ENCODE measurements at regions not wholly inside any gene's neighbourhood (a gene's known extent, or its start where the extent isn't known, plus 50 kb on each side); places are given as distances from the start of the nearest gene placed in this dataset.

GRCh38 chr9:84170521-84171141 lies 169.9 kb downstream of the SLC28A3 start:
- no peaks in the 10 kb centered on the region for H3K36me3 Mint-ChIP-seq (ENCODE audit: low read depth)
- DNase-seq: peak; percentile 68
- Histone ChIP-seq H3K27me3 (ENCODE audit: control insufficient read depth, insufficient read depth, low read length, poor library complexity, severe bottlenecking) (peaks cover 63% of the 10 kb centered on the region), H3K27ac (ENCODE audit: low read depth, low read length) (no peak overlapping the region), H3K4me1 (ENCODE audit: control insufficient read depth, insufficient read depth, low read length) (peaks cover 3% of the 10 kb centered on the region), H3K9ac (ENCODE audit: extremely low read depth, low read length, poor library complexity, severe bottlenecking) (no peak overlapping the region), H3K36me3 (ENCODE audit: control insufficient read depth, insufficient read depth, low read length) (no peaks in the 10 kb centered on the region), H3K9me3 (ENCODE audit: control insufficient read depth, low read length) (no peaks in the 10 kb centered on the region), H3K4me3 (ENCODE audit: low read length) (no peak overlapping the region)
- no peak overlapping the region for H3K4me3 Mint-ChIP-seq
- 89 to 93% methylated on average over 7 to 9 of the region's 9 CpGs for WGBS, 2 experiments (ENCODE audit: insufficient coverage in 1 of 2, insufficient read length in 1 of 2)
- peak; percentile 35 for TF ChIP-seq CTCF (conservative IDR thresholded peaks at IDR 0.05)
- peaks cover 19% of the 10 kb centered on the region for H3K4me1 Mint-ChIP-seq
- no peak overlapping the region for H3K27ac Mint-ChIP-seq
- H3K9me3 Mint-ChIP-seq: no peaks in the 10 kb centered on the region
- H3K27me3 Mint-ChIP-seq (ENCODE audit: insufficient read depth): peaks cover 79% of the 10 kb centered on the region

DNA sequence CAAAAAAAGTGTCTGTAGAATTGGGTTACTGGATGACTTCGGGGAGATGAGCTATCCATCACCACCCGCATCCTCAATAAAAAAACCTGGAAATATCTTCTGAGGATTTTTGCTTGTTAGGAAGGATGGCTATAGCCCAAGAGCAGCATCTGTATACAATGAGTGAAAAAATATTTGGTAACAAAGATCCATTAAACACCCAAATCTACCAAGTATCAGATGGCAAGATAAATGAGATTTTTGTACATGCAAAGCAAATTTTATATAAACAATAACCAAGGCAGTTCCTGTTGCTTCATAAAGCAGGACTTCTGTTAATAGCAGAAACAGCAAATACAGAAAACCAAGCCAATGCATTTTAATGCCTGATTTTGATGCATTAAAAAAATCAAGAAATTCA lies 166.6 kb downstream of the SLC28A3 start:
- Mint-ChIP-seq H3K4me1 (peaks cover 19% of the 10 kb centered on the region), H3K4me3 (no peak overlapping the region), H3K27me3 (ENCODE audit: insufficient read depth) (peaks cover 83% of the 10 kb centered on the region), H3K9me3 (peaks cover 1% of the 10 kb centered on the region), H3K36me3 (ENCODE audit: low read depth) (no peaks in the 10 kb centered on the region), H3K27ac (no peak overlapping the region)
- Histone ChIP-seq H3K36me3 (ENCODE audit: control insufficient read depth, insufficient read depth, low read length) (no peaks in the 10 kb centered on the region), H3K4me1 (ENCODE audit: control insufficient read depth, insufficient read depth, low read length) (peaks cover 3% of the 10 kb centered on the region), H3K9me3 (ENCODE audit: control insufficient read depth, low read length) (no peaks in the 10 kb centered on the region), H3K9ac (ENCODE audit: extremely low read depth, low read length, poor library complexity, severe bottlenecking) (no peak overlapping the region), H3K27me3 (ENCODE audit: control insufficient read depth, insufficient read depth, low read length, poor library complexity, severe bottlenecking) (peaks cover 76% of the 10 kb centered on the region), H3K4me3 (ENCODE audit: low read length) (no peak overlapping the region), H3K27ac (ENCODE audit: low read depth, low read length) (no peak overlapping the region)
- no CpG with 5 or more reads among the region's 2 CpGs for WGBS, 2 experiments (ENCODE audit: insufficient coverage in 1 of 2, insufficient read length in 1 of 2)
- no peak for TF ChIP-seq CTCF (conservative IDR thresholded peaks at IDR 0.05)
- DNase-seq: no peak

- 100% methylated on average over 1 of the region's 1 CpG; no CpG with 5 or more reads in 1 of the 2 experiments for WGBS, 2 experiments (ENCODE audit: insufficient coverage in 1 of 2, insufficient read length in 1 of 2)
- peaks cover 76% of the 10 kb centered on the region for H3K27me3 ChIP-seq (ENCODE audit: control insufficient read depth, insufficient read depth, low read length, poor library complexity, severe bottlenecking)
Observed at GRCh38 chr9:84174486-84174885, 166.1 kb downstream of the SLC28A3 start.

More at GRCh38 chr9:84174486-84174885, 166.1 kb downstream of the SLC28A3 start:
- H3K9me3 ChIP-seq (ENCODE audit: control insufficient read depth, low read length): no peaks in the 10 kb centered on the region
- no peaks in the 10 kb centered on the region for H3K36me3 Mint-ChIP-seq (ENCODE audit: low read depth)
- no peak for TF ChIP-seq CTCF (conservative IDR thresholded peaks at IDR 0.05)
- peaks cover 3% of the 10 kb centered on the region for H3K4me1 ChIP-seq (ENCODE audit: control insufficient read depth, insufficient read depth, low read length)
- H3K36me3 ChIP-seq (ENCODE audit: control insufficient read depth, insufficient read depth, low read length): no peaks in the 10 kb centered on the region
- no peak overlapping the region for H3K9ac ChIP-seq (ENCODE audit: extremely low read depth, low read length, poor library complexity, severe bottlenecking)
- no peak overlapping the region for H3K27ac Mint-ChIP-seq
- H3K27ac ChIP-seq (ENCODE audit: low read depth, low read length): no peak overlapping the region
- peaks cover 2% of the 10 kb centered on the region for H3K9me3 Mint-ChIP-seq
- no peak for DNase-seq
- H3K4me3 Mint-ChIP-seq: no peak overlapping the region
- peaks cover 19% of the 10 kb centered on the region for H3K4me1 Mint-ChIP-seq
- H3K4me3 ChIP-seq (ENCODE audit: low read length): no peak overlapping the region
- H3K27me3 Mint-ChIP-seq (ENCODE audit: insufficient read depth): peaks cover 85% of the 10 kb centered on the region

Measured in endodermal cell (in vitro differentiated cells).